GM12891 (cell line): ENCODE measurements at regions not wholly inside any gene's neighbourhood (a gene's known extent, or its start where the extent isn't known, plus 50 kb on each side); places are given as distances from the start of the nearest gene placed in this dataset.

ENCODE experiments used
- POLR2A ChIP-seq: IDR thresholded peaks from 2 replicates; pipeline ENCODE4 v1.6.1; 2011; ENCODE audit warnings: low read depth, low read length, control low read depth
- POLR2AphosphoS5 ChIP-seq: IDR thresholded peaks from 2 replicates; pipeline ENCODE4 v1.6.1; 2011; ENCODE audit warnings: low read depth, low read length, control low read depth
- POU2F2 ChIP-seq: IDR thresholded peaks from 2 replicates; pipeline ENCODE4 v1.6.1; 2011; ENCODE audit warnings: low read depth, mild to moderate bottlenecking, control low read depth, low read length, moderate library complexity
- TAF1 ChIP-seq: IDR thresholded peaks from 2 replicates; pipeline ENCODE4 v1.6.1; 2011; ENCODE audit warnings: low read depth, low read length, control low read depth

- TF ChIP-seq TAF1 = no peak
- TF ChIP-seq POLR2A = no peak
- no peak for TF ChIP-seq POLR2AphosphoS5
- TF ChIP-seq POU2F2 = no peak
These were observed 117.7 kb downstream of the ADAM29 start for GRCh38 chr4:175035905-175036304.
